ENCODE measurements at regions not wholly inside any gene's neighbourhood (a gene's known extent, or its start where the extent isn't known, plus 50 kb on each side); places are given as distances from the start of the nearest gene placed in this dataset.

- no peak for TF ChIP-seq CTCF (conservative IDR thresholded peaks at IDR 0.05; ENCODE audit: low read depth, low read length)
- no peak overlapping the region for H3K4me3 ChIP-seq (ENCODE audit: low read depth, low read length)
- DNase-seq (ENCODE audit: low read depth) = no peak
Measured at GRCh38 chr10:61529208-61529607, 76.0 kb upstream of the TMEM26 start.

- no peak for TF ChIP-seq CTCF (conservative IDR thresholded peaks at IDR 0.05; ENCODE audit: low read depth, low read length)
- H3K4me3 ChIP-seq (ENCODE audit: low read depth, low read length) = no peak overlapping the region
- no peak for DNase-seq (ENCODE audit: low read depth)
Measured at GRCh38 chr10:61503051-61503450, 49.9 kb upstream of the TMEM26 start.

Data from epithelial cell of proximal tubule (primary cell).